HFFc6 (cell line): ENCODE measurements at regions not wholly inside any gene's neighbourhood (a gene's known extent, or its start where the extent isn't known, plus 50 kb on each side); places are given as distances from the start of the nearest gene placed in this dataset.

ENCODE experiments used
- DNase-seq: peaks from one replicate; pipeline ENCODE4 v3.0.0-alpha.2; 2018
- H3K27ac Mint-ChIP-seq: 2 replicates; pipeline ENCODE4 v1.8.0; 2020; ENCODE audit warnings: mild to moderate bottlenecking, mixed read lengths
- H3K27me3 Mint-ChIP-seq: 2 replicates; pipeline ENCODE4 v1.8.0; 2021; ENCODE audit warnings: mild to moderate bottlenecking, moderate library complexity, mixed read lengths; ENCODE audit not compliant: insufficient read depth
- H3K36me3 Mint-ChIP-seq: 2 replicates; pipeline ENCODE4 v1.8.0; 2021; ENCODE audit warnings: low read depth, mixed read lengths
- H3K4me1 Mint-ChIP-seq: 2 replicates; pipeline ENCODE4 v1.8.0; 2020; ENCODE audit warnings: low read depth, mixed read lengths
- H3K4me3 Mint-ChIP-seq: 2 replicates; pipeline ENCODE4 v1.8.0; 2020; ENCODE audit warnings: mild to moderate bottlenecking, moderate library complexity, mixed read lengths
- H3K9me3 Mint-ChIP-seq: 2 replicates; pipeline ENCODE4 v1.8.0; 2020; ENCODE audit warnings: mild to moderate bottlenecking, mixed read lengths
- TF ChIP-seq, protein P1 (sequence below): fragments of 200-600 bp; sonication (generic); IDR thresholded peaks from 2 replicates; pipeline ENCODE4 v1.5.0; 2021; ENCODE audit warnings: antibody characterized with exemption, mild to moderate bottlenecking

- Mint-ChIP-seq H3K4me3 (no peak overlapping the region), H3K4me1 (no peaks in the 10 kb centered on the region), H3K27ac (no peak overlapping the region), H3K27me3 (peaks cover 10% of the 10 kb centered on the region), H3K36me3 (no peaks in the 10 kb centered on the region), H3K9me3 (peaks cover 6% of the 10 kb centered on the region; the same call in 1 of the 2 replicates)
- TF ChIP-seq, protein P1, sequence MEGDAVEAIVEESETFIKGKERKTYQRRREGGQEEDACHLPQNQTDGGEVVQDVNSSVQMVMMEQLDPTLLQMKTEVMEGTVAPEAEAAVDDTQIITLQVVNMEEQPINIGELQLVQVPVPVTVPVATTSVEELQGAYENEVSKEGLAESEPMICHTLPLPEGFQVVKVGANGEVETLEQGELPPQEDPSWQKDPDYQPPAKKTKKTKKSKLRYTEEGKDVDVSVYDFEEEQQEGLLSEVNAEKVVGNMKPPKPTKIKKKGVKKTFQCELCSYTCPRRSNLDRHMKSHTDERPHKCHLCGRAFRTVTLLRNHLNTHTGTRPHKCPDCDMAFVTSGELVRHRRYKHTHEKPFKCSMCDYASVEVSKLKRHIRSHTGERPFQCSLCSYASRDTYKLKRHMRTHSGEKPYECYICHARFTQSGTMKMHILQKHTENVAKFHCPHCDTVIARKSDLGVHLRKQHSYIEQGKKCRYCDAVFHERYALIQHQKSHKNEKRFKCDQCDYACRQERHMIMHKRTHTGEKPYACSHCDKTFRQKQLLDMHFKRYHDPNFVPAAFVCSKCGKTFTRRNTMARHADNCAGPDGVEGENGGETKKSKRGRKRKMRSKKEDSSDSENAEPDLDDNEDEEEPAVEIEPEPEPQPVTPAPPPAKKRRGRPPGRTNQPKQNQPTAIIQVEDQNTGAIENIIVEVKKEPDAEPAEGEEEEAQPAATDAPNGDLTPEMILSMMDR, result no peak
- no peak for DNase-seq
These were observed 294.3 kb upstream of the SOX4 start for GRCh38 chr6:21299216-21299615.

- no peaks in the 10 kb centered on the region for H3K4me1 Mint-ChIP-seq
- peaks cover 6% of the 10 kb centered on the region; the same call in 1 of the 2 replicates for H3K9me3 Mint-ChIP-seq
- no peak overlapping the region for H3K4me3 Mint-ChIP-seq
- no peak for DNase-seq
- H3K27ac Mint-ChIP-seq, result no peak overlapping the region
- H3K36me3 Mint-ChIP-seq, result no peaks in the 10 kb centered on the region
- H3K27me3 Mint-ChIP-seq, result peaks cover 8% of the 10 kb centered on the region; the same call in 1 of the 2 replicates
- TF ChIP-seq, protein P1, result no peak
These were observed 293.1 kb upstream of the SOX4 start for GRCh38 chr6:21300439-21300838.

DNA sequence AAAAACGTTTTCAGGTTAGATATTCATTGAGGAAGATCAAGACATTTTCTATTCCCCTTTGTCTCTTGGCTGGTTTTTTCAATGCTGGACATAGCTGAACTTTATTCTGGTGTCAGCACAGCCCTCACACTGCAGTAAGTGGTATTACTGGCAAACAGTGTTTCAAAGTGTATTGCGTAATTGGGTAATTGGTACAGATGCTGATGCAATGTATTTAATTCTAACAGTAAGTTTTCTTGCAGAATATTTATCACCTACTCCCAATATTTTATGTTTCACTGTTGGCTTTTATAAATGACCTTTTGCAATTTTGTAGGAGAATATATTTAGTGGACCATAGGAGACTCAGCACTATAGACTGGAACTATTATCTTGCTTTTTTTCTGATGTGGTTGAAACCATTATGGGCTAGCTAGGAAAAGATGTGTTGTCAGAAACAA lies 287.6 kb upstream of the SOX4 start:
- peak; percentile 1 for DNase-seq
- no peaks in the 10 kb centered on the region for H3K36me3 Mint-ChIP-seq
- peaks cover 6% of the 10 kb centered on the region; the same call in 1 of the 2 replicates for H3K9me3 Mint-ChIP-seq
- peaks cover 7% of the 10 kb centered on the region for H3K27me3 Mint-ChIP-seq
- no peak overlapping the region for H3K4me3 Mint-ChIP-seq
- TF ChIP-seq, protein P1, result no peak
- no peak overlapping the region for H3K27ac Mint-ChIP-seq
- no peaks in the 10 kb centered on the region for H3K4me1 Mint-ChIP-seq

- peaks cover 7% of the 10 kb centered on the region for H3K27me3 Mint-ChIP-seq
- H3K27ac Mint-ChIP-seq, result no peak overlapping the region
- no peak overlapping the region for H3K4me3 Mint-ChIP-seq
- H3K9me3 Mint-ChIP-seq, result peaks cover 6% of the 10 kb centered on the region; the same call in 1 of the 2 replicates
- TF ChIP-seq, protein P1, result no peak
- no peaks in the 10 kb centered on the region for H3K36me3 Mint-ChIP-seq
- no peak for DNase-seq
- H3K4me1 Mint-ChIP-seq, result no peaks in the 10 kb centered on the region
These were observed 287.0 kb upstream of the SOX4 start for GRCh38 chr6:21306546-21306945.

GRCh38 chr6:21309807-21310221 lies 283.7 kb upstream of the SOX4 start:
- TF ChIP-seq, protein P1, result no peak
- H3K36me3 Mint-ChIP-seq, result no peaks in the 10 kb centered on the region
- H3K4me1 Mint-ChIP-seq, result no peaks in the 10 kb centered on the region
- no peak for DNase-seq
- peaks cover 13% of the 10 kb centered on the region for H3K27me3 Mint-ChIP-seq
- no peaks in the 10 kb centered on the region for H3K9me3 Mint-ChIP-seq
- no peak overlapping the region for H3K27ac Mint-ChIP-seq
- no peak overlapping the region for H3K4me3 Mint-ChIP-seq
